NT2/D1 (cell line): ENCODE measurements at regions not wholly inside any gene's neighbourhood (a gene's known extent, or its start where the extent isn't known, plus 50 kb on each side); places are given as distances from the start of the nearest gene placed in this dataset.

Source experiments
- DNase-seq: peaks from one replicate; pipeline ENCODE4 v3.0.0-alpha.2; 2011; ENCODE audit warnings: low read depth, low spot score
- H3K27me3 ChIP-seq: 2 replicates; pipeline ENCODE4 v1.6.0; 2011; ENCODE audit warnings: mild to moderate bottlenecking; ENCODE audit not compliant: insufficient read length, insufficient read depth
- H3K36me3 ChIP-seq: 2 replicates; pipeline ENCODE4 v1.6.1; 2011; ENCODE audit warnings: mild to moderate bottlenecking, low read length, mixed read lengths; ENCODE audit not compliant: insufficient read depth, insufficient read length
- H3K4me1 ChIP-seq: 2 replicates; pipeline ENCODE4 v1.5.1; 2011; ENCODE audit not compliant: insufficient read depth, insufficient read length
- H3K4me3 ChIP-seq: 2 replicates; pipeline ENCODE4 v1.5.1; 2011; ENCODE audit warnings: low read depth; ENCODE audit not compliant: insufficient read length
- H3K9ac ChIP-seq: 2 replicates; pipeline ENCODE4 v1.6.0; 2011; ENCODE audit warnings: low read depth; ENCODE audit not compliant: insufficient read length
- H3K9me3 ChIP-seq: 2 replicates; pipeline ENCODE4 v1.5.1; 2011; ENCODE audit warnings: mild to moderate bottlenecking, low read length; ENCODE audit not compliant: insufficient read depth
- SUZ12 ChIP-seq: IDR thresholded peaks from 2 replicates; pipeline ENCODE4 v1.6.1; 2011; ENCODE audit not compliant: insufficient read length, insufficient read depth; ENCODE audit errors: extremely low read depth
- YY1 ChIP-seq: IDR thresholded peaks from 2 replicates; pipeline ENCODE4 v1.6.1; 2011; ENCODE audit not compliant: insufficient read length, insufficient read depth
- ZNF274 ChIP-seq: IDR thresholded peaks from 2 replicates; pipeline ENCODE4 v1.6.1; 2011; ENCODE audit warnings: mild to moderate bottlenecking, low read depth, low read length

GRCh38 chr10:94218493-94219183 is 144.1 kb downstream of the NOC3L start:
- TF ChIP-seq SUZ12: no peak
- no peak for TF ChIP-seq YY1
- no peak for TF ChIP-seq ZNF274
- peaks cover 3% of the 10 kb centered on the region for H3K4me1 ChIP-seq
- no peaks in the 10 kb centered on the region for H3K36me3 ChIP-seq
- no peaks in the 10 kb centered on the region for H3K9me3 ChIP-seq
- no peak overlapping the region for H3K9ac ChIP-seq
- no peaks in the 10 kb centered on the region for H3K27me3 ChIP-seq
- DNase-seq: no peak
- H3K4me3 ChIP-seq: no peak overlapping the region

- H3K27me3 ChIP-seq: no peaks in the 10 kb centered on the region
- no peaks in the 10 kb centered on the region for H3K9me3 ChIP-seq
- no peak for DNase-seq
- no peak overlapping the region for H3K9ac ChIP-seq
- TF ChIP-seq ZNF274: no peak
- no peak for TF ChIP-seq YY1
- no peak for TF ChIP-seq SUZ12
- peaks cover 3% of the 10 kb centered on the region for H3K4me1 ChIP-seq
- no peaks in the 10 kb centered on the region for H3K36me3 ChIP-seq
- no peak overlapping the region for H3K4me3 ChIP-seq
These were observed 142.9 kb downstream of the NOC3L start for GRCh38 chr10:94219829-94220228.

- H3K4me3 ChIP-seq: no peak overlapping the region
- no peaks in the 10 kb centered on the region for H3K27me3 ChIP-seq
- H3K9me3 ChIP-seq: no peaks in the 10 kb centered on the region
- TF ChIP-seq YY1: no peak
- TF ChIP-seq SUZ12: no peak
- TF ChIP-seq ZNF274: no peak
- H3K36me3 ChIP-seq: no peaks in the 10 kb centered on the region
- no peak overlapping the region for H3K9ac ChIP-seq
- DNase-seq: no peak
- H3K4me1 ChIP-seq: peaks cover 3% of the 10 kb centered on the region
These were observed 142.0 kb downstream of the NOC3L start for GRCh38 chr10:94220717-94221116.

- no peak for DNase-seq
- no peaks in the 10 kb centered on the region for H3K36me3 ChIP-seq
- peaks cover 3% of the 10 kb centered on the region for H3K4me1 ChIP-seq
- TF ChIP-seq SUZ12 (no peak), YY1 (no peak), ZNF274 (no peak)
- no peaks in the 10 kb centered on the region for H3K9me3 ChIP-seq
- H3K27me3 ChIP-seq: no peaks in the 10 kb centered on the region
- no peak overlapping the region for H3K9ac ChIP-seq
- H3K4me3 ChIP-seq: no peak overlapping the region
These were observed 138.9 kb downstream of the NOC3L start for GRCh38 chr10:94223702-94224370.

GRCh38 chr10:94224656-94225055 is 138.1 kb downstream of the NOC3L start:
- Histone ChIP-seq H3K9me3 (no peaks in the 10 kb centered on the region), H3K4me1 (peaks cover 3% of the 10 kb centered on the region), H3K36me3 (no peaks in the 10 kb centered on the region), H3K4me3 (no peak overlapping the region), H3K9ac (no peak overlapping the region), H3K27me3 (no peaks in the 10 kb centered on the region)
- TF ChIP-seq YY1: no peak
- no peak for TF ChIP-seq ZNF274
- TF ChIP-seq SUZ12: no peak
- DNase-seq: no peak

- TF ChIP-seq SUZ12 (no peak), YY1 (no peak), ZNF274 (no peak)
These were observed 137.2 kb downstream of the NOC3L start for GRCh38 chr10:94225589-94225988.

GRCh38 chr10:94230134-94230785 is 132.5 kb downstream of the NOC3L start:
- DNase-seq: no peak
- Histone ChIP-seq H3K27me3 (no peaks in the 10 kb centered on the region), H3K9me3 (no peaks in the 10 kb centered on the region; the same call in 1 of the 2 replicates), H3K4me3 (no peak overlapping the region), H3K36me3 (no peaks in the 10 kb centered on the region), H3K9ac (no peak overlapping the region), H3K4me1 (no peaks in the 10 kb centered on the region)
- TF ChIP-seq YY1: no peak

More at GRCh38 chr10:94225589-94225988, 137.2 kb downstream of the NOC3L start:
- Histone ChIP-seq H3K36me3 (no peaks in the 10 kb centered on the region), H3K4me3 (no peak overlapping the region), H3K9me3 (no peaks in the 10 kb centered on the region; the same call in 1 of the 2 replicates), H3K9ac (no peak overlapping the region), H3K4me1 (peaks cover 3% of the 10 kb centered on the region), H3K27me3 (no peaks in the 10 kb centered on the region)
- no peak for DNase-seq
